HG02981 (cell line): ENCODE measurements at regions not wholly inside any gene's neighbourhood (a gene's known extent, or its start where the extent isn't known, plus 50 kb on each side); places are given as distances from the start of the nearest gene placed in this dataset.

Source experiments
- ATAC-seq: cut with Tn5 transposase; IDR thresholded peaks from one replicate; pipeline ENCODE4 v1.9.1; 2021; ENCODE audit warnings: mild to moderate bottlenecking, moderate library complexity; ENCODE audit not compliant: unreplicated experiment

- no peak for ATAC-seq
Observed at GRCh38 chr14:66388516-66388915, 97.7 kb upstream of the CCDC196 start.

GRCh38 chr14:66389481-66389880 lies 96.7 kb upstream of the CCDC196 start:
- no peak for ATAC-seq

GRCh38 chr14:66395300-66395699 lies 90.9 kb upstream of the CCDC196 start:
- ATAC-seq = peak; percentile 43

DNA sequence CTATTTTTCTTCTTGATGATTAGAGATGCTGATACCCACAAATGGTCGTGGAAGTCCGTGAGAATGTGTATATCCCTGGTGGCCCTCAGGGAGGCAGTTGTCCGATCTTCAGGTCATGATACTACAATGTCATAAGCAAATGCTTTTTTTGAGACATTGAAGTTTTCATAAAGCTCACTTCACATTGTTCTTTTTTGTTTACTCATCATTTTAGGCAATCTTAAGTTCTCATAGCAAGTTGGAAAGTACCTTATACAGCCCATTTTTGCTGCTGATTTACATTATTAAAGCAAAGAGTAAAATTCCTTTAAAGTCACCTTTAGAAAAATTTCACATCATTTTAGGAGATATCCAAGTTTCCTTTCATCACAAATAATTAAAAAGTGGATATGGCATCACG lies 90.0 kb upstream of the CCDC196 start:
- no peak for ATAC-seq

DNA sequence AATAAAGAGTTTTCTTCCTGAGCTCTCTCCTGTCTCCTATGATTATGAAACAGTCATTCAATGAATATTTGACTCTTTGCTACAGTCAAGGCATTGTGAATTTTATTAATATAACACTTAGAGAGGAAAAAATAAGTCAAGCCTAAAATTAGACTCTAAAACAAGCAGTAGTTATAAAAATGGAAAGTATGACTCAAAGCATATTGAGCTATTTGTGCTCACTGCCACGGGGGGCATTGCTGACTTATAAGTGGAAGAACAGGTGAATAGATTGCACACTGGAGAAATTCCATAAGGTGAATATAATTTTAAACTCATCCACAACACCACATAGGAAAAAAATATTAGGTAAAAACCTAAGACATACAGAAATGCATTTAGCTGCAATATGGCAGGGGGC lies 87.7 kb upstream of the CCDC196 start:
- ATAC-seq = no peak

GRCh38 chr14:66401449-66402095 lies 84.6 kb upstream of the CCDC196 start:
- ATAC-seq = no peak

DNA sequence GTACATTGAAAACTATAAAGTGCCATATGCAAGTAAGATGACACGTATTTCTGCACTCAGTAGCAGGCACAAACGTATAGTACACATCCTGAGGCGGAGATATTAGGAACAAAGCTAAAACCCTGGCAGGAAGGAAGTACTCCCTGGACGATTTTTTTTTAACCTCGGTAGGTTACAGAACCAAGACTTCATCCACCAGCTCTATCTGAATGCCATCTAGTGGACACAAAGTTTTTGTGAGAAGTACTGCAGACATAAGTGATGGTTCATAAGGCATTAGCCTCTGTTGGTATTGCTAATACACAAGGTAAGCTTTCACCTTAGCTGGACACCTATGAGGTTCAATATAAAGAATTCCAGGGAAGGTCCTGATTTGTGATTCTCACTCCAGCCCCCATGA lies 83.0 kb upstream of the CCDC196 start:
- peak; percentile 45 for ATAC-seq

- ATAC-seq = no peak
Observed at GRCh38 chr14:66404051-66404545, 82.1 kb upstream of the CCDC196 start.

- ATAC-seq = no peak
Observed at GRCh38 chr14:66405158-66405557, 81.0 kb upstream of the CCDC196 start.

- ATAC-seq = no peak
Observed at GRCh38 chr14:66413901-66414300, 72.3 kb upstream of the CCDC196 start.

GRCh38 chr14:66414511-66414910 lies 71.7 kb upstream of the CCDC196 start:
- no peak for ATAC-seq

GRCh38 chr14:66420251-66421006 lies 65.7 kb upstream of the CCDC196 start:
- no peak for ATAC-seq

GRCh38 chr14:66421990-66422946 lies 63.9 kb upstream of the CCDC196 start:
- no peak for ATAC-seq

GRCh38 chr14:66425402-66425801 lies 60.8 kb upstream of the CCDC196 start:
- ATAC-seq = no peak

- ATAC-seq = no peak
Observed at GRCh38 chr14:66426451-66426850, 59.7 kb upstream of the CCDC196 start.

- no peak for ATAC-seq
Observed at GRCh38 chr14:66432334-66432733, 53.8 kb upstream of the CCDC196 start.

GRCh38 chr14:66434464-66434863 lies 51.7 kb upstream of the CCDC196 start:
- ATAC-seq = no peak

- no peak for ATAC-seq
Observed at GRCh38 chr14:66435683-66436082, 50.5 kb upstream of the CCDC196 start.
